Activated CD4-positive, alpha-beta T cell treated with anti-CD3 and anti-CD28 coated beads, Interleukin-2, amount 50 U/mL, for 16 hours (primary cell): ENCODE measurements at regions not wholly inside any gene's neighbourhood (a gene's known extent, or its start where the extent isn't known, plus 50 kb on each side); places are given as distances from the start of the nearest gene placed in this dataset.
"Not testable (repeated sequence)": the region's sequence is repeated elsewhere in the genome, so short reads cannot be mapped to it uniquely, and the experiment has no call there.

Experiments
- DNase-seq: peaks from one replicate; pipeline ENCODE4 v3.0.0-alpha.2; 2020

DNA sequence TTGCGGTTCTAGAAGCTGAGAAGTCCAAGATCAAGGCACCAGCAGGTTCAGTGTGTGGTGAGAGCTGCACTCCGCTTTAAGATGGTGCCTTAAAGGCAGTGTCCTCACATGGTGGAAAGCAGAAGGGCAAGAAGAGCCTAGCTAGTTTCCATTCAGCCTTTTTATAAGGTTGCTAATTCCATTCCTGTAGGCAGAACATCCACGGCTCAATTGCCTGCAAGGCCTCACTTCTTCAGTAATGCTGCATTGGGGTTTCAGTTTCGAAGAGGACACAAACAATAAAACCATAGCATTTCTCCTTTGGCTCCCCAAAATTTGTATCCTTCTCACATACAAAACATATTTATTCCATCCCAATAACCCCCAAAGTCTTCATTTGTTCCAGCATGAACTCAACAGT lies 109.5 kb upstream of the KCND2 start:
- DNase-seq, result no peak

DNA sequence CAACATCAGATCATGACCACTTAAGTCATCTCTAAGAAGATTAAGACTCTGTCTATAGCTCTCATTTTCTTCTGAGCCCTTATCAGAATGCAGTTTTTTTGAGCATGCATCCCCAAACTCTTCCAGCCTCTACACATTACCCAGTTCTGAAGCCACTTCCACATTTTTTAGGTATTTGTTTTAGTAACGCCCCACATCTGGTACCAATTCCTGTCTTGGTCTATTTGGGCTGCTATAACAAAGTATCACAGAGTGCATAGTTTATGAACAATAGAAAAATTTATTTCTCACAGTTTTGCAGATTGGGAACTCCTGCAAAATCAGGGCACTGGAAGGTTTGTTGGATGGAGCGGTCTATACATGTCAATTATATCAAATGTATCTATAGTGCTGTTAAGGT lies 107.7 kb upstream of the KCND2 start:
- DNase-seq, result no peak

DNA sequence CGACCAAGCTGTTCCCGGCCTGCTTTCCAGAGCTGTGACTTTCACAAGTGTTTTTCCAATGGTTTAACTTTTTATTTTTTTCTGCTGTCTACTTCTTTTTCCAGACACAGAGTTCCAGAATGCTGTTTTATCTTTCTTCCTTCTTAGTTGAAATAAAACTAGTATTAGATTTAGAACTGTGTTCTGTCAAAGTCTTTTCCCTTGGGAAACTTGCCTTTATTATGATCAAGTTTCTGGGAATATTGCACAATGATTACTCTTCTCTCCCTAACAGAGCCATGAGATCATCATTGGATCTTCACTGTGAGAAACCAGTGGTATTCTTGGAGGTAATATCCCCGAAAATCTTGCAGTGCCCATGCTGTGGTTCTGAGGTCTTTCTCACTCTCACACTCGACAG lies 104.9 kb upstream of the KCND2 start:
- no peak for DNase-seq

GRCh38 chr7:120169996-120170783 lies 102.8 kb upstream of the KCND2 start:
- no peak for DNase-seq

GRCh38 chr7:120170834-120171233 lies 102.1 kb upstream of the KCND2 start:
- DNase-seq, result no peak

GRCh38 chr7:120171406-120171805 lies 101.6 kb upstream of the KCND2 start:
- no peak for DNase-seq

DNA sequence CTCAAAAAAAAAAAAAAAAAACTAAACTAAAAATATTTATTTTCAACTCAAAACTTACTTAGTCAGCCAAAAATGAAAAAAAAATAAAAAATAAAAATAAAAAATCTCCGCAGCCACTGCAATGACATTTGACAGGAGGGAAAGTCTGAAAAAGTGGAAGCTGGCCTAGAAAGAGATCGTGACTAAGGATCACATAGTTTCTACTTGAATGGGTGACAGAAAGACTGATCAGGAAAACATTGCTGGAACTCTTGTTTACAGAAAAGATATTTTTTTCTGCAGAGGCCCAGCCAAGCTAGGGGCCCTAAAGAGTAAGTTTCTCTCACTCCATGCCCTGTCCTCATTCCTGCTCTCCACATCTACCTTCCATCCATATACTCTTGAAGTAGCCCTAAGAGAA lies 92.8 kb upstream of the KCND2 start:
- no peak for DNase-seq

GRCh38 chr7:120181499-120181898 lies 91.5 kb upstream of the KCND2 start:
- DNase-seq, result no peak

DNA sequence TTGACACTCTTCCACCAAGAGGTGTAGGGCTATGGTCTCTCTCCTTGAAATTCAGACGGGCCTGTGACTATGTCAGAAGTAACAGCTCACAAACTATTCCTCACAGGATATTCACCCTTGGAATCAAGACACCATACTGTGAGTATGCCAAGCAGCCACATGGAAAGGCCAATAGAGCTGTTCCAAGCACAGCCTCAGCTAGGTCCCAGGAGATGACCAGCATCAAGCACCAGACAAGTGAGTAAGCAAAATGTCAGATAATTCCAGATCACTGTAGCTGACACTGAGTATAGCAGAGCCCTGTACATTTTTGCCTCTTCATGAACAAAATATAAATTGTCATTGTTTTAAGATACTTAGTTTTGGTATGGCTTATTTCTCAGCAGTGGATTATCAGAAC lies 88.1 kb upstream of the KCND2 start:
- DNase-seq, result no peak

GRCh38 chr7:120185940-120186682 lies 86.9 kb upstream of the KCND2 start:
- no peak for DNase-seq

DNA sequence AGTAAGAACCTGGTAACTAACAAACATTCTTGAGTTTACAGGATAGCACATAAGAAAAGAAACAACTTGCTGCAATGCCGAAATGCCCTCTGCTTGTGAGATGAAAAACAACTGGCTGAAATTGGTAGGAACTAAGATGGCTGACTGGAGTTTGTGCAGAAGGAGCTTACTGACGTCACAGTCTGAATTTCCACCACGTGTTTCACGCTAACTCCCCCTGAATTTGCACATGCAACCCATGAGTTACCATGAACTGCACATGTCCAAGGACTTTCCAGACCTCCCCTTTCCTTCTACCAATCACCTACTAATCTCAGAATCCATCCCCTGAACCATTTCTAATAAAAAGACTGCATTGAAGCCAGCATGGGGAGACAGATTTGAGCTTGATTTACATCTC lies 86.3 kb upstream of the KCND2 start:
- DNase-seq, result no peak

GRCh38 chr7:120189623-120190022 lies 83.4 kb upstream of the KCND2 start:
- DNase-seq, result no peak

DNA sequence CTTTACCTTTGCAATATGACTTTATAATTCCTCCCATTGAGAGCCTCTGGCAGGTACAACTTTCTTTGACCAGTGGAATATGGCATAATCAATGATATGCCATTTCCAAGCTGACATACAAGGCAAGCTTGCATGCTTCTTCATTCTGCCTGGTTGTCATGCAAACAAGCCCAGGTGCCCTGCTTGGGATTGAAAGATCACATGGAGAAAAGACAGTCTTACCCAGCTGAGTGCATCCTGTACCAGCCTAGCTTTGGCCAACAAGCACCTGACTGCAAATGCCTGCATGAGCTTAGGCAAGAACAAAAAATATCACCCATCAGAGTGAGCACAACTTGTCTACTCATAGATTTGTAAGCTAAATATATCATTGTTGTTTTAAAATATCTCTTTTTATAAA lies 82.9 kb upstream of the KCND2 start:
- no peak for DNase-seq

- no peak for DNase-seq
These were observed 82.4 kb upstream of the KCND2 start for GRCh38 chr7:120190566-120190965.

DNA sequence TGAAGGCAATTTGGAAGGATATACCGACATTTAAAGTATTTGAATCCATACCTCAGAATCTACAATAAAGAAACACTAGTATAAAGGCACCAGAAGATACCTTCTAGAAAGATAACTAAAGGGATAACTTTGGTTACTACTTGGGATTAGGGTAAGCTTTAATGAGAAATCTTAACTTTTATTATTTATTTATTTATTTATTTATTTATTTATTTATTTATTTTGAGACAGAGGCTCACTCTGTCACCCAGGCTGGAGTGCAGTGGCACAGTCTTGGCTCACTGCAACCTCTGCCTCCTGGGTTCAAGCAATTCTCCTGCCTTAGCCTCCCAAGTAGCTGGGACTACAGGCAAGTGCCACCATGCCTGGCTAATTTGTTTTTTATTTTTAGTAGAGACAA lies 81.6 kb upstream of the KCND2 start:
- not testable (repeated sequence) for DNase-seq

GRCh38 chr7:120201290-120201689 lies 71.7 kb upstream of the KCND2 start:
- DNase-seq, result no peak

DNA sequence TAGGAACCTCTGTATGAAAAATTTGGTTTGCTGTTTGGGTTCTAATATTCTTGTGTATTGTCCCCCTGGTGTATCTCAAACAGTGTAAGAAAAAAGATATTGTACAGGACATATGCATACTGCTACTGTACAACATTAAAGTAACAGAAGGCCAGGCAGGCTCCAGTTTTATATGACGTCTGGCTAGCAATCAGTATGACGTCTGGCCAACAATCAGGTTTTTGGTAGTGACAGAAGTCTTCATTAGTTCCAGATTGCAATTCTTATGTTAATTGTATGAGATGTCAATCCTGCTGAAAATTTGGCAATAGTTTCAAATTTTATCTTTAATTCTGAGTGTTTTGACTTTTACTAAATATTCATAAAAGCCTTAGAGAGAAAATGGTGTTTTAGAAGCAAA lies 67.9 kb upstream of the KCND2 start:
- no peak for DNase-seq

DNA sequence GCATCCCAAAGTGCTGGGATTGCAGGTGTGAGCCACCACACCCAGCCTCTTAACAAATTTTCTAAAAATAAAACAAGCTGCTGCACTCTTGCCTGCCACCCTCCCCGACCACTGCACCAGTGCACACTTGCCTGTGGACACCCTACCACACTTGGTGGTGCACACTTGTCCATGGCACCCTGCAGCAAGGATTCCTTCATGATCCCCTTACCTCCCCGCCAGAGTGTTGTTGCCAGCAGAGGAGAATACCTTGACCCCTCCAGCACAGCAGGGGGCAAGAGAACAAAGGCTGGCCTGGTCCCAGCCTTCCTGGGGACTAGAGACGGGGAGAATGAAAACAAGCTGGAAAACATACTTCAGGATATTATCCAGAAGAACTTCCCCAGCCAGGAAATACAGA lies 65.9 kb upstream of the KCND2 start:
- no peak for DNase-seq

GRCh38 chr7:120215654-120216053 lies 57.3 kb upstream of the KCND2 start:
- DNase-seq, result no peak

- DNase-seq, result no peak
These were observed 56.0 kb upstream of the KCND2 start for GRCh38 chr7:120216947-120217346.

- no peak for DNase-seq
These were observed 54.3 kb upstream of the KCND2 start for GRCh38 chr7:120218712-120219111.

GRCh38 chr7:120221666-120222065 lies 51.3 kb upstream of the KCND2 start:
- DNase-seq, result no peak
